C4-2B (cell line): ENCODE measurements at regions not wholly inside any gene's neighbourhood (a gene's known extent, or its start where the extent isn't known, plus 50 kb on each side); places are given as distances from the start of the nearest gene placed in this dataset.

Source experiments
- H3K27ac ChIP-seq: fragments of 450-650 bp; 2 replicates; pipeline ENCODE4 v1.5.1; 2017
- CTCF ChIP-seq: fragments of 450-650 bp; conservative IDR thresholded peaks from 2 replicates; pipeline ENCODE4 v1.5.1; 2017; ENCODE audit warnings: mild to moderate bottlenecking
- ZFX ChIP-seq: fragments of 450-650 bp; IDR thresholded peaks from 2 replicates; pipeline ENCODE4 v1.6.1; 2017

GRCh38 chr6:92126983-92127382 lies 1292.4 kb downstream of the EPHA7 start:
- no peak overlapping the region for H3K27ac ChIP-seq
- TF ChIP-seq CTCF (no peak), ZFX (no peak)

DNA sequence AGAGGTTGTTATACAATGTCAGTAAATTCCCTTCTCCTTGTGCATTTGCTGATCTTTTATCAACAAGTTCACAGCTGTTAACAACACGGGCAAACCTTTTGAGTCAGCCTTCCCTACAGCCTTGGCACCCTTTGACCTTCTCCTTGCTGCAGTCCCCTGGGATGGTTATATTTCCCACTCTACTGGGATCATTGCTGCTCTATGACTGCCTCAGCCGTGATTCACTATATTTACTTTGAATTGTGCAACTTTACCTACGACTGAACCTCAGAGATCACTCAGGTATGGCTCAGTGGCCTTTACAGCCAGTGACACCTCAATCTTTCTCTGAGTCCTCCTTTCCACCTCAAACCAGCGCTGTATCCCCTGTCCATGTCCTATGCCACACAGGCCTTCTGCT lies 1293.3 kb downstream of the EPHA7 start:
- TF ChIP-seq CTCF: no peak
- no peak for TF ChIP-seq ZFX
- no peak overlapping the region for H3K27ac ChIP-seq

DNA sequence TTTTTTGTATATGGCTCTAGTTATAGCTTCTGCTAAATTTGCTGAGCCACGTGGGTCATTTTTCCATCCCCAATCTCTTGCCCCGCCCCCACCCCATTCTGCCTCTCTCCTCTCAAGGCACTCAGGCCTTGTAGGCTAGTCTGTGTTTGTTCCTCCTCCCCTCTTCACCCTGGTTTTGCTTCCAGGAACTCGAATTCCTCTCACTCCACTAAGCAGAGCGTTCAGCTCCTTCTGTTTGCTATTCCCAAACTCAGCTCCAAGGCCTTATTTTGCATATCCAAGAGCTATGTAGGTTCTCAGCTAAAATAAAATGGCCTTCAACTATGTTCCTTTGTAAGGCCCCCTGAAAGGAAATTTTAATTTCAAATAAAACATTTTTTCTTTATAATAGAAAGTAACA lies 1293.7 kb downstream of the EPHA7 start:
- H3K27ac ChIP-seq: no peak overlapping the region

GRCh38 chr6:92124200-92124651 lies 1295.1 kb downstream of the EPHA7 start:
- no peak overlapping the region for H3K27ac ChIP-seq
- no peak for TF ChIP-seq ZFX

More for the DNA sequence above, 1293.7 kb downstream of the EPHA7 start:
- no peak for TF ChIP-seq ZFX
- no peak for TF ChIP-seq CTCF

DNA sequence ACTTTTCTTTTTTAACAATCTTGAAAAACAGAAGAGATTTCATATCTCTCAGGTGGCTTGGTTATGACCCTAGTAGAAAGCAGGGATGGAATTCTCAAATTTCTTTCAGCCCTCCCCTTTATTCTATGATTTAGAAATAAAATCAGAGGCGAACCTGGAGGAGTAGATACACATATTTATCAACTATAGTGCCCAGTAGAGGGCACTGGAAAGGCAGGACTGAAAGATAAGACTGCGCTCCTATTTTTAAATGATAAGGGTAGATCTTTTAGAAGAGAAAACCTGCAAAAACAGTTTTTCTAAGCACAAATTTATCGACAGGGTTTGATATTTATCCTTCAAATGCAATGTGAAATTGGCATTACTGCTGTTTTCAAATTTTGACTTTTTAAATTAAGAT lies 1296.6 kb downstream of the EPHA7 start:
- TF ChIP-seq ZFX (no peak), CTCF (peak; percentile 68)
- H3K27ac ChIP-seq: no peak overlapping the region

- no peak for TF ChIP-seq ZFX
- no peak for TF ChIP-seq CTCF
- no peak overlapping the region for H3K27ac ChIP-seq
Measured at GRCh38 chr6:92121228-92121627, 1298.1 kb downstream of the EPHA7 start.

GRCh38 chr6:92117800-92118199 lies 1301.6 kb downstream of the EPHA7 start:
- no peak for TF ChIP-seq ZFX
- no peak for TF ChIP-seq CTCF
- H3K27ac ChIP-seq: no peak overlapping the region

DNA sequence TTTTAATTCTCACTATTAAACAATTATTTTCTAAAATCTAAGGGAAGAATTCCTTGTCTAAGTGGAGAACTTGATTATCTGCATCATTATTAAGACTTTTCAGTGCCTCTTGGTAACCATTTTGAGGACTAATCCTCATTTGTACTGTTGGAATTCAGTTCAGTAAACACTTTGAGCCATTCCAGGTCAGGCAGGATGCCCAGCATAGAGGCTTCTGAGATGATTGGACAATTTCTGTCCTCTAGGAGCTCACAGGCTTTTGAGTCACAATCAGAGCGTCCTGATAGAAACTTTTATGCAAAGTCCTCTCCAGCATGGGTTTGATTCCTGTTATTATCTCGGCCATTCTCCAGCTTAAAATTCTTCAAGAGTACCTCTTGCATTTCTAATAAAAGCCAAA lies 1304.6 kb downstream of the EPHA7 start:
- TF ChIP-seq CTCF (no peak), ZFX (no peak)
- no peak overlapping the region for H3K27ac ChIP-seq
